ENCODE measurements at regions not wholly inside any gene's neighbourhood (a gene's known extent, or its start where the extent isn't known, plus 50 kb on each side); places are given as distances from the start of the nearest gene placed in this dataset.

- no peak for DNase-seq (ENCODE audit: low read depth in 3 of 3)
These were observed 185.1 kb downstream of the CLIC5 start for GRCh38 chr6:45830441-45831139.

- no peak for DNase-seq (ENCODE audit: low read depth in 3 of 3)
These were observed 185.8 kb downstream of the CLIC5 start for GRCh38 chr6:45829873-45830272.

GRCh38 chr6:45827952-45828530 is 187.6 kb downstream of the CLIC5 start:
- no peak for DNase-seq (ENCODE audit: low read depth in 3 of 3)

- DNase-seq (ENCODE audit: low read depth in 3 of 3): no peak
These were observed 192.8 kb downstream of the CLIC5 start for GRCh38 chr6:45822873-45823272.

GRCh38 chr6:45822246-45822812 is 193.3 kb downstream of the CLIC5 start:
- DNase-seq (ENCODE audit: low read depth in 3 of 3): no peak

GRCh38 chr6:45818655-45819054 is 197.0 kb downstream of the CLIC5 start:
- no peak for DNase-seq (ENCODE audit: low read depth in 3 of 3)

GRCh38 chr6:45816674-45817297 is 198.9 kb downstream of the CLIC5 start:
- no peak for DNase-seq (ENCODE audit: low read depth in 3 of 3)

GRCh38 chr6:45815466-45816125 is 200.1 kb downstream of the CLIC5 start:
- DNase-seq (ENCODE audit: low read depth in 3 of 3): no peak

- DNase-seq (ENCODE audit: low read depth in 3 of 3): no peak
These were observed 200.9 kb downstream of the CLIC5 start for GRCh38 chr6:45814772-45815171.

- DNase-seq (ENCODE audit: low read depth in 3 of 3): no peak
These were observed 201.7 kb downstream of the CLIC5 start for GRCh38 chr6:45813943-45814342.

GRCh38 chr6:45812922-45813321 is 202.7 kb downstream of the CLIC5 start:
- DNase-seq (ENCODE audit: low read depth in 3 of 3): no peak

- no peak for DNase-seq (ENCODE audit: low read depth in 3 of 3)
These were observed 206.7 kb downstream of the CLIC5 start for GRCh38 chr6:45808917-45809316.

GRCh38 chr6:45808042-45808645 is 207.5 kb downstream of the CLIC5 start:
- DNase-seq (ENCODE audit: low read depth in 3 of 3): no peak

- no peak for DNase-seq (ENCODE audit: low read depth in 3 of 3)
These were observed 208.2 kb downstream of the CLIC5 start for GRCh38 chr6:45807311-45808041.

- no peak for DNase-seq (ENCODE audit: low read depth in 3 of 3)
These were observed 209.5 kb downstream of the CLIC5 start for GRCh38 chr6:45806172-45806571.

GRCh38 chr6:45803071-45803470 is 212.6 kb downstream of the CLIC5 start:
- no peak for DNase-seq (ENCODE audit: low read depth in 3 of 3)

- no peak for DNase-seq (ENCODE audit: low read depth in 3 of 3)
These were observed 214.0 kb downstream of the CLIC5 start for GRCh38 chr6:45801471-45802289.

- DNase-seq (ENCODE audit: low read depth in 3 of 3): no peak
These were observed 214.7 kb downstream of the CLIC5 start for GRCh38 chr6:45800911-45801310.

- DNase-seq (ENCODE audit: low read depth in 3 of 3): no peak
These were observed 220.0 kb downstream of the CLIC5 start for GRCh38 chr6:45795678-45796077.

GRCh38 chr6:45794465-45794864 is 221.2 kb downstream of the CLIC5 start:
- DNase-seq (ENCODE audit: low read depth in 3 of 3): no peak

Measured in stimulated activated CD4-positive, alpha-beta T cell treated with anti-CD3 and anti-CD28 coated beads, TNF-alpha, amount 100 ng/mL, for 4 hours (primary cell).